Type B pancreatic cell (in vitro differentiated cells): ENCODE measurements at regions not wholly inside any gene's neighbourhood (a gene's known extent, or its start where the extent isn't known, plus 50 kb on each side); places are given as distances from the start of the nearest gene placed in this dataset.
A peak's percentile ranks its signal among the peaks of the same experiment; 100 is the strongest.
"Not testable (repeated sequence)": the region's sequence is repeated elsewhere in the genome, so short reads cannot be mapped to it uniquely, and the experiment has no call there.

ENCODE experiments used
- DNase-seq: peaks from one replicate; pipeline ENCODE4 v3.0.0; 2021; ENCODE audit warnings: mixed read lengths; ENCODE audit not compliant: unreplicated experiment; ENCODE audit errors: extremely low spot score
- H3K27ac Mint-ChIP-seq: 2 replicates; pipeline ENCODE4 v1.8.0; 2021; ENCODE audit warnings: mild to moderate bottlenecking, mixed read lengths
- H3K27me3 Mint-ChIP-seq: 2 replicates; pipeline ENCODE4 v1.8.0; 2021; ENCODE audit warnings: mixed read lengths
- H3K36me3 Mint-ChIP-seq: 2 replicates; pipeline ENCODE4 v1.8.0; 2021; ENCODE audit warnings: mixed read lengths
- H3K4me1 Mint-ChIP-seq: one replicate; pipeline ENCODE4 v1.8.0; 2021; ENCODE audit warnings: mixed read lengths; ENCODE audit not compliant: unreplicated experiment
- H3K4me3 Mint-ChIP-seq: 2 replicates; pipeline ENCODE4 v1.8.0; 2021; ENCODE audit warnings: mild to moderate bottlenecking, mixed read lengths
- H3K9me3 Mint-ChIP-seq: 2 replicates; pipeline ENCODE4 v1.8.0; 2021; ENCODE audit warnings: mixed read lengths
- TF ChIP-seq, protein P1 (sequence below): fragments of 200-600 bp; sonication (generic); conservative IDR thresholded peaks from 2 replicates; pipeline ENCODE4 v1.5.0; 2021; ENCODE audit warnings: antibody characterized with exemption, mild to moderate bottlenecking

DNA sequence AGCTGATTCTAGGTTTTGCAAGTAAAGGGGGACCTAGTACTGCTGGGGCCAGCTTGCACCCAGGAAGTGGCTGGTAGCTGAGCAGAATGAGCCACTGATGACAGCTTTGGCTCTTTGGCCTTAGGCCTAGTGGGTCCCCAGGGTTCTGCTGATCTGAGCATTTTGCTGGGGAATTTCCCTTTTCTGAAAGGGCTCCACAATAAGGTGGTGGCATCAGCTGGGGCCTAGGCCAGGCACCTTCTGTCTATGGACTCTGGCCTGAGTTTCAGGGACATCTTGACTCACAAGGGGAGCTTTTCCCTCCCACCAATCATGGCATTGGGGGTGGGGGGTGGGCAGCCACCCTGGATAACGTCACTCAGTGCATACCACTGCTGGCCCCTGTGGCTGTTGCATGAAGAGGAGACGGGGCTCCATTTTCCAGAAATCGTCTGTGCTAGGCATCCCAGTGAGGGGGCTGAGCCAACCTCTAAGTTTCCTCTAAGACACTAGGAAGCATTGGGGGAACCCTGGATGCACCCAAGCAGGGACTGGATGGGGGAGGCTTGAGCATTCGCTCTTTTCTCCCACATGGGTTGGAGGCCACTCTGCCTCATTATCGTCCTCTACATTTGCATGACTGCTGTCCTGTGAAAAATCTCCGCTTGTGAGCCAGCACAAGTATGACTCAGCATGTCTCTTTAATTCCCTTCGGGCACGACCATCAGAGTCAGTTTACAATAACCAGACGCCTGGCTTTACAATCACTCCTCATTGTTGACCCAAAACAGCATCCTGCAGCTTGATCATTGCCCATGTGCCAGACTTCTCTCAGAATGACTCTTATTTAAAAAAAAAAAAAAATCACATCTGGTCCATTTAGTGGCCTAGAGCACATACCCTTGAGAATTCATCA is 145.0 kb upstream of the THY1 start:
- Mint-ChIP-seq H3K27ac (no peak overlapping the region), H3K27me3 (peaks cover 12% of the 10 kb centered on the region), H3K4me1 (peaks cover 9% of the 10 kb centered on the region), H3K9me3 (peaks cover 4% of the 10 kb centered on the region), H3K4me3 (no peak overlapping the region), H3K36me3 (no peaks in the 10 kb centered on the region)
- TF ChIP-seq, protein P1, sequence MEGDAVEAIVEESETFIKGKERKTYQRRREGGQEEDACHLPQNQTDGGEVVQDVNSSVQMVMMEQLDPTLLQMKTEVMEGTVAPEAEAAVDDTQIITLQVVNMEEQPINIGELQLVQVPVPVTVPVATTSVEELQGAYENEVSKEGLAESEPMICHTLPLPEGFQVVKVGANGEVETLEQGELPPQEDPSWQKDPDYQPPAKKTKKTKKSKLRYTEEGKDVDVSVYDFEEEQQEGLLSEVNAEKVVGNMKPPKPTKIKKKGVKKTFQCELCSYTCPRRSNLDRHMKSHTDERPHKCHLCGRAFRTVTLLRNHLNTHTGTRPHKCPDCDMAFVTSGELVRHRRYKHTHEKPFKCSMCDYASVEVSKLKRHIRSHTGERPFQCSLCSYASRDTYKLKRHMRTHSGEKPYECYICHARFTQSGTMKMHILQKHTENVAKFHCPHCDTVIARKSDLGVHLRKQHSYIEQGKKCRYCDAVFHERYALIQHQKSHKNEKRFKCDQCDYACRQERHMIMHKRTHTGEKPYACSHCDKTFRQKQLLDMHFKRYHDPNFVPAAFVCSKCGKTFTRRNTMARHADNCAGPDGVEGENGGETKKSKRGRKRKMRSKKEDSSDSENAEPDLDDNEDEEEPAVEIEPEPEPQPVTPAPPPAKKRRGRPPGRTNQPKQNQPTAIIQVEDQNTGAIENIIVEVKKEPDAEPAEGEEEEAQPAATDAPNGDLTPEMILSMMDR: no peak
- peak; percentile 51 for DNase-seq

DNA sequence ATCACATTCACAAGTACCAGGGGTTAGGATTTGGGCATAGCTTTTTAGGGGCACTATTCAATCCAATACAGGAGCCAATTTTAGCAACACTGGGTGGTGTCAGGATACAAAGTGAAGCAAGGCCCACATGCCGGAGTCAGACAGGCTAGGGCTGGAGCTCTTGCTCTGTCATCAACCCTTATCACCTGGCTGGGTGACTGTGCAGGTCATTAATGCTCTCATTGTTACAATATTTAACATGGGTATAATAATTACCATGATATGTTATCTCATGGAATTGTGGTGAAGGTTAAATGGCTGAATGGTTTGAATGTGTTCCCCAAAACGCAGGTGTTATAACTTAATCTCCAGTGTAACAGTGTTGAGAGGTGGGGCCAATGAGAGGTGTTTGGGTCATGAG is 143.3 kb upstream of the THY1 start:
- H3K4me3 Mint-ChIP-seq: no peak overlapping the region
- DNase-seq: peak; percentile 20
- H3K27me3 Mint-ChIP-seq: peaks cover 24% of the 10 kb centered on the region
- H3K4me1 Mint-ChIP-seq: peaks cover 9% of the 10 kb centered on the region
- H3K36me3 Mint-ChIP-seq: no peaks in the 10 kb centered on the region
- TF ChIP-seq, protein P1: no peak
- H3K9me3 Mint-ChIP-seq: peaks cover 4% of the 10 kb centered on the region
- H3K27ac Mint-ChIP-seq: no peak overlapping the region

DNA sequence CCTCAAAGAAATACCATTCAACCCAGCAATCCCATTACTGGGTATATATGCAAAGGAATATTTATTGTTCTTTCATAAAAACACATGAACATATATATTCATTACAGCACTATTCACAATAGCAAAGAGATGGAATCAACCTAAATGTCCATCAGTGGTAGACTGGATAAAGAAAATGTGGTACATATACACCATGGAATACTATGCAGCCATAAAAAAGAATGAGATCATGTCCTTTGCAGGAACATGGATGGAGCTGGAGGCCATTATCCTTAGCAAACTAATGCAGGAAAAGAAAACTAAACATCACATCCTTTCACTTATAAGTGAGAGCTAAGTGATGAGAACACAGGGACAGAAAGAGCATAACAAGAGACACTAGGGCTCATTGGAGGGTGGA is 142.7 kb upstream of the THY1 start:
- H3K27me3 Mint-ChIP-seq: peaks cover 24% of the 10 kb centered on the region
- not testable (repeated sequence) for H3K4me3 Mint-ChIP-seq, H3K27ac Mint-ChIP-seq, H3K9me3 Mint-ChIP-seq, H3K4me1 Mint-ChIP-seq, H3K36me3 Mint-ChIP-seq, DNase-seq

DNA sequence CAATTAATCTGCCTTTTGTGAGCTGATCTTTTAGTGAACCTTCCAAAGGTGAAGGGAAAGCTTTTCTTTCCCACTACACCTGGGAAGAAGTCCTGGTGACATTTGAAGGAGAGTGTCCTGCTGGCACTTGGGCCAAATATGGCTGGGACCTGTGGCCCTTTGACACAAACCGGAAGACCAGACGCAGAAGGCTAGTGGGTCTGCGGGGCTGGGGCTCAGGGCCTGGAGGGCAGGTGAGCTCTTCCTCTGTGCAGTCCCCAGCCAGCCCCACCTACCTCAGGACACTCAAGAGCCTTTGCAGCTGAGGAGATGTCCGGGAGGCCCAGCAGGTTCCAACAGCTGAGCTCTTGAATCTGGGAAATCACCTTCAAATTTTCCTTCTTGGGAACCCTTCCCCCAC is 138.0 kb upstream of the THY1 start:
- H3K36me3 Mint-ChIP-seq: no peaks in the 10 kb centered on the region
- H3K27ac Mint-ChIP-seq: no peak overlapping the region
- DNase-seq: peak; percentile 53
- no peaks in the 10 kb centered on the region for H3K4me1 Mint-ChIP-seq
- TF ChIP-seq, protein P1: no peak
- no peak overlapping the region for H3K4me3 Mint-ChIP-seq
- H3K27me3 Mint-ChIP-seq: peaks cover 24% of the 10 kb centered on the region
- peaks cover 4% of the 10 kb centered on the region for H3K9me3 Mint-ChIP-seq

DNA sequence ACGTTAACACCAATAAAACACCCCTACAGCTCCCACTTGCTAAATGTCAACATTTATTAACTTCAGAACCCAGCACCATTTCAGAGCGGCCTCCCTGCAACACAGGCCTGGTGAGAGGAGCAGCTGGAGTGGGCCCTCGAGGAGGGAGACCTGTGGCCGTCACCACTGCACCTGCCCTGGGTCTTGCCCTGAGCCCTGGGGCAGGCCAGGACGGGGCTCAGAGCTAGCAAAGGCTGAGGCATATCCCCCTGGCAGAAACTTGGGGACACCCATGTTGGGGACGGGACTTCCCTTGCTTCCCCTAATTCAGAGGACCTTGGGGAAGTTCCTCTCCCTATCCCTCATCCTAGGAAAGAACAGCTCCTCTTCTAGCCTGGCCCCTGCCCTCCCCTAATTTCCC is 137.3 kb upstream of the THY1 start:
- Mint-ChIP-seq H3K4me3 (no peak overlapping the region), H3K27me3 (peaks cover 24% of the 10 kb centered on the region), H3K9me3 (peaks cover 4% of the 10 kb centered on the region), H3K27ac (no peak overlapping the region), H3K36me3 (no peaks in the 10 kb centered on the region), H3K4me1 (no peaks in the 10 kb centered on the region)
- TF ChIP-seq, protein P1: no peak
- peak; percentile 57 for DNase-seq

DNA sequence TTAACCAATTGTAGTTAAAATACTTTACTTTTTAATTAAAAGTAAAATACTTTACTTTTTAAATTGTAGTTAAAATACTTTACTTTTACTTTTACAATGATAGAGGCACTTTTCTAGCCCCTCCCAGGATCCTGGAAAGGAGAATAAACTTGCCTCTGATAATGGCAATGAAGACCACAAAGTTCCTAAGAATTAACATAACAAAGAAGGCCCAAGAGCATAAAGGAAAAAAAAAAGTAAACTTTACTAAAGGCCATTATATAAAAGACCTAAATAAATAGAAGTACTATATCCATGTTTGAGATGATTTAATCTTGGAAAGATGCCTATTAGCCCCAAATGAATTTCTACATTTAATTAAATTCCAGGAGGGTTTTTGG is 129.1 kb upstream of the THY1 start:
- H3K4me3 Mint-ChIP-seq: no peak overlapping the region
- H3K9me3 Mint-ChIP-seq: no peaks in the 10 kb centered on the region
- DNase-seq: no peak
- H3K36me3 Mint-ChIP-seq: no peaks in the 10 kb centered on the region
- H3K27me3 Mint-ChIP-seq: no peaks in the 10 kb centered on the region
- TF ChIP-seq, protein P1: no peak
- no peak overlapping the region for H3K27ac Mint-ChIP-seq
- H3K4me1 Mint-ChIP-seq: no peaks in the 10 kb centered on the region
